Right cardiac atrium (tissue), 5 donors: ENCODE measurements at regions not wholly inside any gene's neighbourhood (a gene's known extent, or its start where the extent isn't known, plus 50 kb on each side); places are given as distances from the start of the nearest gene placed in this dataset.
"Not testable (repeated sequence)": the region's sequence is repeated elsewhere in the genome, so short reads cannot be mapped to it uniquely, and the experiment has no call there.

Source experiments
- ATAC-seq, 2 donors: fragments of 200-7000 bp; cut with Tn5 transposase; one replicate each; pipeline versions ENCODE4 v1.8.0 to v1.9.1; 2020; ENCODE audit warnings: moderate library complexity in 2 of 2, mild to moderate bottlenecking in 1 of 2
- DNase-seq, 3 donors: peaks; one replicate each; pipeline ENCODE4 v3.0.0-alpha.2; 2020
- H3K27ac ChIP-seq: one replicate; pipeline ENCODE4 v1.5.1; 2013; ENCODE audit warnings: mild to moderate bottlenecking, low read length, control low read depth, moderate library complexity
- H3K27me3 ChIP-seq: one replicate; pipeline ENCODE4 v1.6.1; 2013; ENCODE audit not compliant: control insufficient read depth, insufficient read depth
- H3K4me1 ChIP-seq: one replicate; pipeline ENCODE4 v1.6.1; 2013; ENCODE audit warnings: low read length; ENCODE audit not compliant: control insufficient read depth, insufficient read depth
- H3K4me3 ChIP-seq: one replicate; pipeline ENCODE4 v1.5.1; 2013; ENCODE audit warnings: low read length, control low read depth
- H3K9me3 ChIP-seq: one replicate; pipeline ENCODE4 v1.6.1; 2013; ENCODE audit warnings: low read length; ENCODE audit not compliant: control insufficient read depth
- WGBS: extraction: QIAGEN DNeasy Blood & Tissue Kit; methylation state at CpG from one replicate; pipeline ENCODE4 v1.1.7; 2013; 5-methylcytosine and 5-hydroxymethylcytosine counted together
- intact Hi-C, 4 donors: fragments of 100-400 bp; cut with DNase I; formaldehyde crosslinking; loops; one replicate each; pipeline versions ENCODE4 v1.11.0 to v1.14.0; 2022 to 2023
- donor health status: healthy with polysubstance abuse.
- donor health status: DM: no; HTN: yes; CAD: no.
- donor health status: DM: no; HTN: no; CAD: no.
- donor health status: DM: no; HTN: yes; CAD: no; lungs with severe emphysema.
- donor health status: DM: yes; HTN: yes; CAD: no.

DNA sequence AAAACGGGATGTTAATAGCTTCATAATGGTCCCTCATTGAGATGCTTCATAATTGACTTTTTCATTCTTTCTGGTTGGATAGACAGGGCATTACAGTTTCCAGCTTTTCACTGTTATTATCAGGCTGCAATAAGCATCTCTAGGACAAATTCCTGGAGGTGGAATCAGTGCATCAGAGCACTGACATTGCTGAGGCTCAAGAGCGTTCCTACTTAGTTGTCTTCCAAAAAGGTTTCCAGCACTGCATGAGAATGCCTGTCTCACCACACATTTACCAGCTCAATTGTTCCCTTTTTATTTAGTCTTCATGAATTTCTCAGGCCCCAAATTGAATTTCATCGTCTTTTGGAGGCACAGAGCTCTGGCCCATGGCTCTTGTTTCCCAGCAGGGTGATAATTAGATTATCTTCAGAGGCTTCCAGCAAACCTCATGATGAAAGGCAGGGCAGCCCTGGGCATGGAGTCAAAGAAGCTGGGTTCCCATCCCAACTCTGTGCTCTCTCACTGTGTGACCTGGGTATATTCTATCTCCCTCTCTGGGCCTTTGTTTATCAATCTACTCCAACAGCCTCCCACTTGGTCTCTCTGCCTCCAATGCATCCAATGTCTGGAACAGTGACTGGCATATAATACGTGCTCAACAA is 451.4 kb downstream of the PTPRU start:
- DNase-seq (no peak), ATAC-seq (no peak)
- Histone ChIP-seq H3K27ac (no peak overlapping the region), H3K4me3 (no peak overlapping the region), H3K4me1 (no peaks in the 10 kb centered on the region), H3K27me3 (no peaks in the 10 kb centered on the region), H3K9me3 (no peaks in the 10 kb centered on the region)
- intact Hi-C loops: no loop called here
- WGBS: 60% methylated on average over 4 of the region's 4 CpGs

DNA sequence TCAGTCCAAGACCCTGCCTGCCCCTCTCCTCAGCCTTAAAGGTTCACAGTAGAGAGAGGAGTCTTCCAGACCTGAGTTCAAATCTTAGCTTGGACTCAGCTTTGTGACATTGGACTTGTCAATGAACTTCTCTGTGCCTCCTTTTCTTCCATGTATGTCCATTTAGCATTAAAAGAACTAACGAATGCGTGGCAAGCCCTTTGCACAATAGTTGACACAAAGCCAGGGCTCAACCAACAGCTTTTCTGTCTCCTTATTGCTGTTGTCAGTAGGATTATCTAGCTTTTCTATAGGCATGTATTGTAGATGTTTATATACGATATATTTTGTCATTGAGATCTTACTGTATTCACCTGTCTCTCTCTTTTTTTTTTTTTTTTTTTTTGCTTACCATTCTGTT is 450.8 kb downstream of the PTPRU start:
- ATAC-seq (no peak), DNase-seq (no peak)
- intact Hi-C loops: no loop called here
- H3K27me3 ChIP-seq: no peaks in the 10 kb centered on the region
- no peaks in the 10 kb centered on the region for H3K4me1 ChIP-seq
- 67% methylated on average over 3 of the region's 3 CpGs for WGBS
- H3K27ac ChIP-seq: no peak overlapping the region
- H3K9me3 ChIP-seq: no peaks in the 10 kb centered on the region
- H3K4me3 ChIP-seq: no peak overlapping the region

DNA sequence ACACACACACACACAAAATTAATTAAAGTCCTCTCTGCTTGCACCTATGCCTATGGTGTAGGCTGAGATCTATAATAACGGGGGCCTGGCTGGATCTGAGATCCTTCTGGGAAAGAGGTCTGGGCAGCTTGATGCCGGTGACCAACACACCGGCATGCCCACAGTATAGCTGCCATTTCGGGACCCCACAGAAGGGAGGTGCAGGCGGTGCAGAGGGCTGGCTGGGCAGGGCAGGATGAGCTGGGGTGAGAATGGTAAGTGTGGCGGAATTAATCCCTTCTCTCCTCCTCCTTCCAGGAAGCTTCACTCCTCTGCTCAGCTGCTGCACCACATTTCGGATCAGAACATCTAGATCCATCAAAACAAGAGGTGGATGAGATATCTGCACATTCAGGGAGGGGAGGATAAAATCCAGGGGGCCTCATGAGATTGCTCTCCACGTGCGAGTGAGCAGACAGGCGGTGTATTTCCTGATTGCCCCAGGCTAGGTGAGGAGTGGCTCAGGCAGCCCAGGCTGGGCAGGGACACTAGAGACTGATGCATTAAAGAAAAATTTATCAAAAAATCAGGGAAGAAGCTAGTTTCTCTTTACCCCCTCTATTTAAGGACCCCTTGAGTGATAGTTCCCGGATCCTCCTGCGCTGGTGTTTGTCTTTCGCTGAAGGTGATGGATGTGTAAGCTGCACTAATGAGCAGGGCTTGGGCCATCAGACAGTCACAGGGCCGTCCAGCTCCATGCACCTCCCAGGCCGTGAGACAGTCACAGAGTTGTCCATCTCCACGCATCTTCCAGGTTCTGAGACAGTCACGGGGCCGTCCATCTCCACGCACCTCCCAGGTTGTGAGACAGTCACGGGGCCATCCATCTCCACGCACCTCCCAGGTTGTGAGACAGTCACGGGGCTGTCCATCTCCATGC is 449.9 kb downstream of the PTPRU start:
- 53% methylated on average over 22 of the region's 22 CpGs for WGBS
- Histone ChIP-seq H3K9me3 (no peaks in the 10 kb centered on the region), H3K27ac (no peak overlapping the region), H3K4me3 (no peak overlapping the region), H3K4me1 (no peaks in the 10 kb centered on the region), H3K27me3 (no peaks in the 10 kb centered on the region)
- DNase-seq (no peak), ATAC-seq (no peak)
- intact Hi-C loops: no loop called here

DNA sequence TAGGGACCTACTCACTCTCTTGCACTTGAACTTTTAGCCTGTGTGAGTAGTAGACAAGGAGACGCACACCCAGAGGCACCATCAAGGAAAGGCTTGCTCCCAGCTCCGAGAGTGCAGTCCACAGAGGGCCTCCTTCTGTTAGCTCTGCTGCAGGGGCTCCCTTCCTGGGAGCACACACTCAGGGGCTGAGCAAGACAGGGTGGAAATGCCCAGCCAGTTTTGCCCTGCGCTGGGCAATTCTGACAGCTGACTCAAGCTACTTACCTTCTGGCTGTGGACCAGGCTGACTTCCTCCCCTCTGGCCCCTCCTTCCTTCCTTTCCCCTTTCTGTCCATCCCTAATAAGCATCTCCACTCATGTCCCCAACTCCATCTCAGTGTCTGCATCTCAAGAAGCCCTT is 449.1 kb downstream of the PTPRU start:
- no peak overlapping the region for H3K4me3 ChIP-seq
- intact Hi-C loops: no loop called here
- no peak for ATAC-seq
- no peaks in the 10 kb centered on the region for H3K27me3 ChIP-seq
- no peak overlapping the region for H3K27ac ChIP-seq
- no peaks in the 10 kb centered on the region for H3K9me3 ChIP-seq
- 54% methylated on average over 3 of the region's 3 CpGs for WGBS
- no peak for DNase-seq
- H3K4me1 ChIP-seq: no peaks in the 10 kb centered on the region

DNA sequence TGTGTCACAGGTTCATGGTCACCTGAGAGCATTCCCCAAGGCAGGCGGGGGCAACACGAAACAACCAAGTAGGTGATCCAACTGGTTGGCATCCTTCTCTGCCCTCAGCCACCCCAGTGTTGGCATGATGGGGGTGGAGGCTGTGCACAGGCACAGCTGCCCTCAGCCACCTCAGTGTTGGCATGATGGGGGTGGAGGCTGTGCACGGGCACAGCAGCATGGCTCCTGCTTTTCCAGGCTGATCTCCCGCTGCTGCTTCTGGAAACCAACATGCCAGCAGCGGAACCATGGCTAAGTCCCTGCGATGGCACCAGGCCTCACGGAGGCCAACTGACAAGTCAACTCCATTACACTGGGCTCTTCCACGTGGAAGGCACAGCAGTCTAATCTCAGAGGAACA is 447.8 kb downstream of the PTPRU start:
- intact Hi-C loops: no loop called here
- Histone ChIP-seq H3K9me3 (no peaks in the 10 kb centered on the region), H3K4me1 (no peaks in the 10 kb centered on the region), H3K27me3 (no peaks in the 10 kb centered on the region), H3K27ac (no peak overlapping the region), H3K4me3 (no peak overlapping the region)
- DNase-seq (no peak), ATAC-seq (no peak)
- WGBS: 80% methylated on average over 8 of the region's 8 CpGs

DNA sequence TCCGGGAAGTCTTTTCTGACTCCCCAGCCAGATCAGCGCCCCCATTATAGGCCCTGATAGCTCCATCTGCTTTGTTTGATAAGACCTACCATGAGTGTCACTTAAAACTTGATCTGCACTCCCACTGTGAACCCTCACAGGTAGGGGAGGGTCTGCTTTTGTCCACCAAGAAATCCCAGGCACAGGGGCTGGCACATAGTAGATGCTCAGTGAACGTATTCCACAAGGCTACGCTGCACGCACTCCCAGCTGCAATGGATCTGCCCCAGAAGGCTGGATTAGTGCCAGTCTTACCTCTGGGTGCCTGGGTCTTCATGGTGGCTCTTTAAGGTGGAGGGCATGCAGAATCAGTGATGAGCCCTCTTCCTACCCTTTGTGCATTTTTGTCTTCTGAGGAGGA is 447.1 kb downstream of the PTPRU start:
- Histone ChIP-seq H3K4me3 (no peak overlapping the region), H3K4me1 (no peaks in the 10 kb centered on the region), H3K27ac (no peak overlapping the region), H3K9me3 (no peaks in the 10 kb centered on the region), H3K27me3 (no peaks in the 10 kb centered on the region)
- ATAC-seq (no peak), DNase-seq (no peak)
- WGBS: 83% methylated on average over 5 of the region's 5 CpGs
- intact Hi-C loops: no loop called here

DNA sequence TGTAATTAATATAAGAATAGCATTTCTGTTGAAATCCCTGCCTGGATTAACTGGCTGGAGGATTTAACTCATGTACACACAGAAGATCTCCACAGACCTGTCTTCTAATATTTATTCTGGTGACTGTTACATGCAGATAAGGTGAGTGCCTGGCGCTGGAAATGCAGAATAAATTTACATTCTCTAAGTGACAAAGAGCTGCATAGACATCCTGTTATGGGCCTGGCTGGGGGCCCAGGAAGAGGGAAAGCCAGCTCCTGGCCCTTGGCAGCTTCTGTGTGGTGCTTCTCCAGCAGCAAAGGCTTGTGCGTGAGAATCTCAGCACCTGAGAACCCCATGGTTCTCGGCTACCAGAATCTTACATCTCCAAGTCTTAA is 446.6 kb downstream of the PTPRU start:
- no peaks in the 10 kb centered on the region for H3K9me3 ChIP-seq
- no peak overlapping the region for H3K27ac ChIP-seq
- H3K4me3 ChIP-seq: no peak overlapping the region
- H3K27me3 ChIP-seq: no peaks in the 10 kb centered on the region
- intact Hi-C loops: no loop called here
- no peaks in the 10 kb centered on the region for H3K4me1 ChIP-seq
- DNase-seq (no peak), ATAC-seq (no peak)
- WGBS: 15% methylated on average over 3 of the region's 3 CpGs

DNA sequence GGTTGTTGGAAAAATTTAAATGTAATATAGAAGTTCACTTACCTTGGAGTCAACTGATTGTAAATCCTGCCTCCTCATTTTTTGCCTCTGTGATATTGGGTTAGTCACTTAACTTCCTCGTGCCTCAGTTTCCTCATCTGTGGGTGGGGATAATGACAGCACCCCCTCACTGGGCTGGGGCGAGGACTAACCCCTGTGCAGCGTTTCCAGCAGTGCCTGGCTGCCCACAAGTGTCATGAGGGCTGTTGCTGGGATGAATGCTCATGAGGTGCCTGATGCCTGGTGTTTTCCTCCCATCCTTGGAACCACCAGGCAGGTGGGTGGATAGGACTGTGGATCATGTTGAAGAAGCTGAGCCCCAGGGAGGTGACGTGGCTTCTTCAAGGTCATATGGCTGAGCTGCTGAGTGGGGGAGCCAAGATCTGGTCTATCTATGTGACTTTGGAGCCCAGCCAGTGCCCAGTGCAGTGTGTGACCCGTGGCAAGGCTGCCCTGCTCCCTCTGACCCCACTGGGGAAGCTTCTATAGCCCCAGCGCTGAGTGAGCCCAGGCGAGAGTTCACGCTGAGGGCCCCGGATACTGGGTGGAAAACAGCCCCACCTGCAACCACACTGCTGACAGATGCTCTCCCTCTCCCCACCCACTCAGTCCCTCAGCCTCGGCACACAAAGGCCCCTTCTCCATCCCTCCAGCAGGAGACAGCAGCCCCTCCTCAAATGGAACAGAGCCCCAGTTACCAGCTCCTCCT is 446.0 kb downstream of the PTPRU start:
- no peak overlapping the region for H3K27ac ChIP-seq
- no peaks in the 10 kb centered on the region for H3K4me1 ChIP-seq
- no peaks in the 10 kb centered on the region for H3K27me3 ChIP-seq
- no peak overlapping the region for H3K4me3 ChIP-seq
- DNase-seq (no peak), ATAC-seq (no peak)
- WGBS: 51% methylated on average over 10 of the region's 10 CpGs
- intact Hi-C loops: no loop called here
- no peaks in the 10 kb centered on the region for H3K9me3 ChIP-seq

DNA sequence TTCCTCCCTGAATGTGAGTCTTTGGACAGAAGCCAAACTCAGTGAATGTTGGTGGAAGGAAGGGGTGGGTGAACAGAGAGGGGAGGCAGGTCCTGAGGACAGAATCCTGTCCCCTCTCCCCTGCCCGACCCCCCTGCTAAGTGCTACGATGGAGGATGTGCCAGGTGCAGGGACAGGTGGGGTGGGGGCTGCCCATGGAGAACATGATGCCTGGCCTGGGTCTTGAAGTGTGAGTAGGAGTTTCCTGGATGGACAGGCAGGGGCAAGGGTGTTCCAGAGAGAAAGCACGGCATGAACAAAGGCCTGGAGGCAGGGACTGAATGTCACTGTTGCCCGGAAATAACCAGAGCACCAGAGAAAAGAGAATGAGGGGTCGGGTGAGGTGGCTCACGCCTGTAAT is 445.1 kb downstream of the PTPRU start:
- ATAC-seq, H3K27me3 ChIP-seq, intact Hi-C loops, H3K4me3 ChIP-seq, H3K27ac ChIP-seq, H3K4me1 ChIP-seq, H3K9me3 ChIP-seq, DNase-seq: not testable (repeated sequence)
- 57% methylated on average over 6 of the region's 6 CpGs for WGBS

DNA sequence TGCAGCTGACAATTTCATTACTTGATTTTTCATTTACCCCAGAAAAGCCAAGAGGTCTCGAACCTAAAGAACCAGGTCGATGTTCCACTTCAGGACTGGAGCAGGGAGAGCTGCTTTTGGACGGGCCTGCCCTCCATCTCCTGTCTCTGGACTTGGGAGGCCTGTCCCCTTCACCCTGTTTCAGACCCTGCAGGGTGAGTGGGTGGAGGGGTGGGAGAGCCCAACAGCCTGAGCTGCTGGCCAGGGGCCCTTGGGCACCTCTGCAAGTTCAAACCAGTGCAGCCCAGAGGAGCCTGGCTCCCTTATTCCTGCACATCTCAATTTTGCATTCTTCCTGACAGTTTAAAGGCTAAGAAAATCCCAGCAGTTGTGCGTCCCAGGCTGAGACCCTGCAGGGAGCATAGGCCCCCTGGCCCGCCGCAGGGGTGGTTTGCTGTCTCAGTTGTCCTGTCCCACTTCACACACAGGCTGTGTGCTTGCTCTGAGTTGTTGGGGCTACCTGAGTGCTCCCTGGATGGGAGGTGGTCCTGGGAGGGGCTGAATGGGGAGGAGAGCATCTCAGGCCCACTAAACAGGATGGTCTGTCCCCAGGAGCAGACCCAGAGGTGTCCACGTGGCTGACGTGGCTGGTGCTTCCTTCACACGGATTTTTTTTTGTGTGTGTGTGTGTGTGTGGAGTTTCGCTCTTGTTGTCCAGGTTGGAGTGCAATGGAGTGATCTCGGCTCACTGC is 443.7 kb downstream of the PTPRU start:
- intact Hi-C loops: no loop called here

DNA sequence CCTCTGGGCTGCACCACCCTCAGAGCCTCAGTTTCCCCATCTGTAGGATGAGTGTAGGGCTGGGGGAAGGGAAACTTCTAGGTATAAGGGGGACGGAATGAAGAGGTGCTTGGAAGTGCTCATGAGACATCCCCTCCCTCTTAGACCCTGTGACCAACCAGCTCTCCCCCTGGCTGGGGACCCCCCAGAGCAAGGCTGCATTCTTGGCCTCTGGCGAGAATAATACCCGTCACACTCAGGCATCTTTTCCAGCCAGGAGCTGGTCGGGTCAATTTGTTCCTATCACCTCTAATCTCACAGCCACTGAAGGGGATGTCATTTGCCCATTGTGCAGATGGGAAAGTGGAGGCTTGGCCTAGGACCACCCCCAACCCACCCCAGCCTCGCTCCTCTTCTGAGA is 443.0 kb downstream of the PTPRU start:
- Histone ChIP-seq H3K9me3 (no peaks in the 10 kb centered on the region), H3K27ac (no peak overlapping the region), H3K4me3 (no peak overlapping the region), H3K4me1 (no peaks in the 10 kb centered on the region), H3K27me3 (no peaks in the 10 kb centered on the region)
- intact Hi-C loops: no loop called here
- 83% methylated on average over 5 of the region's 5 CpGs for WGBS
- ATAC-seq (no peak), DNase-seq (no peak)

More for the DNA sequence above, 443.7 kb downstream of the PTPRU start:
- no peak overlapping the region for H3K27ac ChIP-seq
- H3K4me3 ChIP-seq: no peak overlapping the region
- ATAC-seq: no peak
- H3K4me1 ChIP-seq: no peaks in the 10 kb centered on the region
- no peaks in the 10 kb centered on the region for H3K9me3 ChIP-seq
- no peak for DNase-seq
- WGBS: 90% methylated on average over 11 of the region's 11 CpGs
- H3K27me3 ChIP-seq: no peaks in the 10 kb centered on the region
